GM18502 (cell line): ENCODE measurements at regions not wholly inside any gene's neighbourhood (a gene's known extent, or its start where the extent isn't known, plus 50 kb on each side); places are given as distances from the start of the nearest gene placed in this dataset.

Experiments
- ATAC-seq: cut with Tn5 transposase; IDR thresholded peaks from one replicate; pipeline ENCODE4 v1.9.1; 2021; ENCODE audit warnings: mild to moderate bottlenecking; ENCODE audit not compliant: unreplicated experiment, poor library complexity

GRCh38 chr5:12003680-12004079 lies 99.4 kb upstream of the CTNND2 start:
- no peak for ATAC-seq

GRCh38 chr5:11998397-11998796 lies 94.2 kb upstream of the CTNND2 start:
- no peak for ATAC-seq

- ATAC-seq, result no peak
Measured at GRCh38 chr5:11997942-11998341, 93.7 kb upstream of the CTNND2 start.

GRCh38 chr5:11992518-11992917 lies 88.3 kb upstream of the CTNND2 start:
- no peak for ATAC-seq

- no peak for ATAC-seq
Measured at GRCh38 chr5:11985993-11986392, 81.7 kb upstream of the CTNND2 start.

- no peak for ATAC-seq
Measured at GRCh38 chr5:11984196-11984595, 80.0 kb upstream of the CTNND2 start.

GRCh38 chr5:11981986-11982385 lies 77.7 kb upstream of the CTNND2 start:
- no peak for ATAC-seq

GRCh38 chr5:11977904-11978303 lies 73.7 kb upstream of the CTNND2 start:
- ATAC-seq, result no peak

GRCh38 chr5:11973469-11973868 lies 69.2 kb upstream of the CTNND2 start:
- no peak for ATAC-seq

GRCh38 chr5:11963227-11963626 lies 59.0 kb upstream of the CTNND2 start:
- ATAC-seq, result no peak

GRCh38 chr5:11962122-11962521 lies 57.9 kb upstream of the CTNND2 start:
- ATAC-seq, result no peak

GRCh38 chr5:11958321-11958720 lies 54.1 kb upstream of the CTNND2 start:
- ATAC-seq, result no peak

- ATAC-seq, result no peak
Measured at GRCh38 chr5:11955331-11955730, 51.1 kb upstream of the CTNND2 start.
